ENCODE measurements at regions not wholly inside any gene's neighbourhood (a gene's known extent, or its start where the extent isn't known, plus 50 kb on each side); places are given as distances from the start of the nearest gene placed in this dataset.

GRCh38 chr6:141624301-141624700 is 508.4 kb upstream of the GJE1 start:
- TF ChIP-seq CTCF (IDR thresholded peaks at IDR 0.05) (no peak), POLR2A (IDR thresholded peaks at IDR 0.05) (no peak)

Measured in heart left ventricle (tissue), 13 donors.